ENCODE measurements at regions not wholly inside any gene's neighbourhood (a gene's known extent, or its start where the extent isn't known, plus 50 kb on each side); places are given as distances from the start of the nearest gene placed in this dataset.
A peak's percentile ranks its signal among the peaks of the same experiment; 100 is the strongest.
"Not testable (repeated sequence)": the region's sequence is repeated elsewhere in the genome, so short reads cannot be mapped to it uniquely, and the experiment has no call there.

DNA sequence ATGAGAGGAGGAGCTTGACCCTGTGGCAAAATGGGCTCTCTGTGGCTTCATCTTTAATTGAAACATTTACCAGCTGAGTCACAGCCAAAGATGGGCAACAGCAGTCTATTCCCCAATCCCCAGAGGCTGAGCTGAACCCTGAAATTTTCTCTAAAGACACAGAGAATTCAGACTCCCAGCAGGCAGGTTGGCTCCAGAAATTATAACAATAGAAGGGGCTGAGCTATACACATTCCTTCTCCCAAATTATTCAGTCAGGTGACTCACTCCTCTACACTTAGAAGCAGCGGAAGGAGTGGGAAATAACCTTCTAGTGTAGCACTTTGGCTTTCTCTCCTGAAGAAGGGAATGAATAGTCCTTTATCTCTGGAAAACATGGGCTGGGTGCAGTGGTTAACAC lies 264.3 kb upstream of the ARHGEF26 start:
- DNase-seq, result no peak

DNA sequence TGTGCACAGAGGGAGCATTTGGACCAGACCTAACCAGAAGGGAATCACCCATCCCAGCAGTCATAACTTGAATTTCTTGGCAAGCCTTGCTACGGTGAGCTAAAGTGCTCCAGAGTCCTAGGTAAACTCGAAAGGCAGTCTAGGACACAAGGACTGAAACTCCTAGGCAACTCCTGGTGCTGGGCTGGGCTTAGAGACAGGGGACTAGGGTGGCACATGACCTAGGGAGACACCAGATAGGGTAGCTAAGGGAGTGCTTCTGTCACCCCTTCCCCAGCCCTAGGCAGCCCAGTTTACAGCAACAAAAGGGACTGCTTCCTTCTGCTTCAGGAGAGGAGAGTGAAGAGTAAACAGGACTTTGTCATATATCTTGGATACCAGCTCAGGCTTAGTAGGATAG lies 256.4 kb upstream of the ARHGEF26 start:
- no peak for DNase-seq

DNA sequence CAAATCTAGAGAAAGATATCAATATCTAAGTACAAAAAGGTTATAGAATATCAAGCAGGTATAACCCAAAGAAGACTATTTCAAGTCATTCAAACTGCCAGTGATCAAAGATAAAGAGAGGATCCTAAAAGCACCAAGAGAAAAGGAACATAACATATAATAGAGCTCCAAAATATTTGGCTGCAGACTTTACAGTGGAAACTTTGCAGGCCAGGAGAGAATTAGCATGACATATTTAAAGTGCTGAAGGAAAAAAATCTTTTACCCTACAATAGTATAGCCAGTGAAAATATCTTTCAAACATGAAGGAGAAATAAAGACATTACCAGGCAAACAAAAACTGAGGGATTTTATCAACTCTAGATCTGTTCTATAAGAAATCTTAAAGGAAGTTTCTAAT lies 254.3 kb upstream of the ARHGEF26 start:
- DNase-seq, result no peak

DNA sequence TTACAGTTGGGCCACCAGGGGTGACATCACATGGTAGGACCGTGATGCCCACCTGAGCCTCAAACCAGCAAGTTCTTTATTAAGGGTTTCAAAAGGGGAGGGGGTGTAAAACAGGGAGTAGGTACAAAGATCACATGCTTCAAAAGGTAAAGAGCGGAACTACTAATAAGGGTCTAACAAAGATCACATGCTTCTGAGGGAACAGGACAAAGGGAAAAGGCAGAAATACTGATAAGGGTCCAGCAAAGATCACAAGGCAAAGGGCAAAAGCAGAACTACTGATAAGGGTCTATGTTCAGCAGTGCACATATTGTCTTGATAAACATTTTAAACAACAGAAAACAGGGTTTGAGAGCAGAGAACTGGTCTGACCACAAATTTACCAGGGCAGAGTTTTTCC lies 246.8 kb upstream of the ARHGEF26 start:
- DNase-seq, result not testable (repeated sequence)

DNA sequence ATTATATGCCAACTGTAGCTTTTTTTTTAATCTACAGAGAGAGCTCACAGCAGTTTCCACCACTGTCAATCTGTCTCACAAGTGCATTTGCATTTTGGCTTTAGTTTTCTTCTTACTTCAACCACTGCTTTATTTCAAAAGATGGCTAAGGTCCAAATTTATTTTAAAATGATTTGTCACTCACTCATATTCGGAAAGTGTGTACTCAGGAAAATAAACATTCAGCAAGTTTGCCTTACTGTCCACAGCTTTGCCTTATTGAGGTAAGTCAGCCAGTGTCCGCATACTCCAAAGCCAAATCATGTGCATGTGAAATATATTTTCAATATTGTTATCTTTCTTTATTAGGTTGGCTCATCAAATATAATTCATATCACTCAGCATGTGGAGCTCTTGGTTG lies 240.7 kb upstream of the ARHGEF26 start:
- DNase-seq, result no peak

DNA sequence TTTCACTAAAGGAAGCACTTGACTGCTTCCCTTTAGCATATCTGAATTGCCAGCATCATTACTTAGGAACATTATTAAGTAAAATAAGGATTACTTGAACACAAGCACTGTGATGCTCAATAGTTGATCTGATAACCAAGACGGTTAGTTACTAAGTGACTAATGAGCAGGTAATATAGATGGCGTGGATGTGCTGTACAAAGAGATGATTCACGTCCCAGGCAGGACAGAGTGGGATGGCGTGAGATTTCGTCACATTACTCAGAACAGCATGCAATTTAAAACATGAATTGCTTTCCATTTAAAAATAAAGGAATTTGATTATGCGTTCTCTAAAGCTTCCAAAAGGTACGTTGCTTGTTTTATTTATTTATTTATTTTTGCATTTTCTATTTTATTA lies 240.0 kb upstream of the ARHGEF26 start:
- DNase-seq, result no peak

DNA sequence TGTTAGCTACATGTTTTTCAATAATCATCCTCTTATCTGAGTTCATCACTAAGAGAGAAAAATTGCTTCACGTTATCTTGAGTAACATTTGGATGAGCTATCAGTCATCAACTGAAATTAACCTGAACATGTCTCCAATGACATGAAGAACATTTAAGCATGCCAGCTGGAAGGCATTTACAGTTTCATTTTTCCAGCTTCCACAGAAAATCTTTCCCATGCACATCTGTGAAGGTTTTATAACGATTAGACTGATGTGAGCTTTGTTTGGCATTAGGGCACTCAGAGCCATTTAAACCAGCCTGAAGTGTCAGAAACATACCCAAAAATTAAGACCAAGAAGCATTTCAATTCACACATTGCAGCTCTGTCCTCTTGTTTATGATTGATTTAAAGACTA lies 235.8 kb upstream of the ARHGEF26 start:
- no peak for DNase-seq

DNA sequence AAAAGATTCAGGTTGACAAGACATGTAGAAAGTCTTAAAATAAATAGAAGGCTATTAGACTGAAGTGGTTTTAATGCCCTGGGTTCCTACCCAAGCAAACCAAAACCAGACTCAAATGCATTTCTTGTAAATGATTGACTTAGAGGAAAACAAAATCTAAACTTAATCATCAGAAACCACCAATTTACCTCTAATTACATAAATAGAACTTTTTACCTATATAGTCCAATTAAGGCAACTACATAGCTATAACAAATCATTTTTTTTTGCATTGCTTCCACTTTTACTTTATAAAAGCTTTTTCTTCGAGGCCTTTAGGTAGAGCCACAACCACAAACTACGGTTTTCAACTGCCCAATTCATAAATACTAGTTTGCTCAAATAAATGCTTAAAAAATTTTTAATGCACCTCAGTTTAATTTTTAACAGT lies 231.3 kb upstream of the ARHGEF26 start:
- no peak for DNase-seq

DNA sequence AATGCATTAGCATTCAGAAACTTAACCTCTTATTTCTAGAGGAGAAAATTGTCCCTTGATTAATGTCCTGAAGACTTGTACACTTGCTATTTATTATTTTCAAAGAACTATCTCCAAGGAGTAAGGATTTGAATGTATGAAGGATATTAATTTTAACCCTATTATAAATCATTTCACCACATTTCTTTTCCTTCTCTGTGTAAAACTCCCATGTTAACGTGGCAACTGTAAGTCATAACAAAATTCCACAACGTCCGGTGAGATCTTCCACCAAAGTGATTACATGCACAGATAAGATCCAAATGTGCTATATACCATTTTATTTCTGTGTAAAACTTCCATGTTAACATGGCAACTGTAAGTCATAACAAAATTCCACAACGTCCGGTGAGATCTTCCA lies 229.1 kb upstream of the ARHGEF26 start:
- no peak for DNase-seq

DNA sequence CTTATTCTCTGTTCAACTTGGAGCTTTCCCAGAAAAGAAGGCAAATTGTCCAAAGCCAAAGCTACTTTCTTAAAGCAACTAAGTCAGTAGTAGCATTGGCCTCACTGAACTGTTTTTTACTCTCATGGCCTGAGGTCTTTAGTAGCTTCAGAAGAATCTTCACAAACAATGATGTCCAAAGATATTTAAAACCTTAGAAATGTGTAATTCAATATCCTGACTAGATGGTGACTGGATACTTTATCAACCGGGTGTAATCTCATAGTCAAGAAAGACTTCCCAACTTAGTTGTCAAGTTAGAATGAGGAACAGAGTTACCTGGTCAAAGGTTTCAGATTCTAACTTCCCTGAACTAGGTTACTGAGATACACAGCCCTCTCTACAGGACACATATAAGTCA lies 226.3 kb upstream of the ARHGEF26 start:
- DNase-seq, result no peak

DNA sequence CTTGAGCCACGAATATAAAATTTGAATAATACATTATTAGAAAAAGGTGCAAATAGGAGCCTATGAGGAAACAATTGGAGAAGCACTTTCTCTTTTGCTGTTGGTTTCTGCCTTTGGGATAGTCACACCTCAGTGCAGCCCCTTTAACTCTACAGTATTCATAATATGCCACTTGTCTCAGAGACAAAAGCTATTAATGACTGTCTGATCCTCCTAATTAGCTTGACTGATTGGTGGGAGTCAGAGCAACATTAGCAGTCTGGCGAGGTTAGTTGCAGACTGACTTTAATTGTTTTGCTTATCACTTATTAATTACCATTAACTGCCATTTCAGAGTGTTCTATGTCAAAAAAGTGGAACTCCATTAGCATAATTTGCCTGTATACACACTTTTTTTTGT lies 225.0 kb upstream of the ARHGEF26 start:
- no peak for DNase-seq

DNA sequence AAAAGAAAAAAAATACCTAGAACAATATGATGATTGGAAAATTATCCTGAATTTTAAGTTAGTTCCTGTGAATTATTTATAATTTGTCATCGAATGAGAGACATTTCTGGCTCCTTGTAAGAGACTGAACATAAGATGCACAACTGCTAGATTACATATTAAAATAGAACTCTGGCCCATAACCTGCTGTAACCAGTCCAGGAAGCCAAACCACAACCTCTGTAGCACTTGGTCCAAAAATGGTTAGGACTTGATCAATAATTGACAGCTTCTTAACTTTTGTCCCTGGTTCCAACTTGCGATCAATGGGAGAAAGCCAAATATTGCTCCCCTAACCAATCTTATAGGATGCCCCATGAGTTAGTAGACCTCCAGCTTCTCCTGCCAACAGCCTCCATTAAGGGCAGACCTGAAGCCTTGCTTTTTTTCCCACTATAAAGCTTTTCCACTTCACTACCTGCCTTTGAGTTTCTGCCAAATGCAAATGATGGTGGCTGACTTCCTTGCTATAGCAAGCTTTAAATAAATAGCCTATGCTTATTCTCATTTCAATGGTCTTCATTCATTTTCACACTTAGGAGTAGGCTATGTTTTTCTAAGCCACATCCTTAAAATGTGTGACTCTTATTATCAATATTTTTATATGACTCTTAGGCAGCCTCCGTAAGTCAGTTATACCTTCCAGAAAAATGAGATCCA lies 224.0 kb upstream of the ARHGEF26 start:
- no peak for DNase-seq

DNA sequence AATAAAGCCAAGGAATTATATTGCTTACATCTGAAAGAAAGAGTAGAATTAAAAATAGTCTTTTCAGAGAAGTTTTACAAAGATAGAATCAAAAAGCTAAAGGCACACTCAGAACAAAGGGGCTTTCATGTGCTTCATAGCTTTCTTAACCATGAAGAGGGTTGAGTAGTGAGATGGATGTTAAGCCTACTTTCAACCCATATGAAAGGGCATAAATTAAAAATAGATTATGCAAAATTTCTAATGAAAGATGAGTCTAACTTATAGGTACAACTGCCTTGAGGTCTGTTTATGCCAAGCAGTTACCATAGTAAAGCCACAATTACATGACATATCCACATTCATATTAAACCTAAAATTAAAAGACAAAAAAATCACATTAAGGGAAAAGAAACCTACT lies 223.3 kb upstream of the ARHGEF26 start:
- no peak for DNase-seq

DNA sequence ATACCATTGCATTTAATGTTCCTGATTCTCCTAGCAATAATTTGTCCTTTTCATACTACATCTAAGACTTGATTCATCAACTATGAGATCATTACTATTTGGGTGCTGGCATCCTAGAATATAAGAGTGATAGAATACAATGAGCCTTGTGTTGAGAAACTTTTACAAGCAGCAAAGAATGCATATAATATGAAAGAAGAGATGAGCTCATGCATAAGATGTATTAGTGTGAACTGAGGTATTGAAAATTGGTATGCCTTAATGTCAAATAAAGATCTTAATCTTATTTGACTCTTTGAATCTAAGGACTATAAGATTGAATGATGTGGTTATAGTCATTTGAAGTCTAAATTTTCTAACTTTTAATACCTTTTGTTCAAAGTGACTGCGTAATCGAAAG lies 220.0 kb upstream of the ARHGEF26 start:
- no peak for DNase-seq

DNA sequence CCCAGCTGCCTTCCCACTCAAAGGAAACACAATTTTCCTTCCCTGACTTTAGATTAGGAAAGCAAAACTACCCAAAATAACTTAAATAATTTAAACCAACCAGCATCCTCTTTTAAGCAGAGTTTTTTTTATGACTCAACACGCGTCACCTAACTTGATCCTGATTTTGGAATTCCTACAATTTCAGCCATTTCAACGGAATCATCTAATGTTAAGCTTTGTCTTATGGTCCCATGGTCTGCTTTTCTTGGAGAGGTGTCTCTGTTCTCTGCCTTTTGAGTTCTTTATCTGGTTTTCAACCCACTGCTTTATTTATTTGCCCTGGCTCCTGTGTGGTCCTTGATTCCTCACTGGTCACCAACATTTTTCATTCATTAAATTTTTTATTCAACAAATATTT lies 219.2 kb upstream of the ARHGEF26 start:
- DNase-seq, result no peak

DNA sequence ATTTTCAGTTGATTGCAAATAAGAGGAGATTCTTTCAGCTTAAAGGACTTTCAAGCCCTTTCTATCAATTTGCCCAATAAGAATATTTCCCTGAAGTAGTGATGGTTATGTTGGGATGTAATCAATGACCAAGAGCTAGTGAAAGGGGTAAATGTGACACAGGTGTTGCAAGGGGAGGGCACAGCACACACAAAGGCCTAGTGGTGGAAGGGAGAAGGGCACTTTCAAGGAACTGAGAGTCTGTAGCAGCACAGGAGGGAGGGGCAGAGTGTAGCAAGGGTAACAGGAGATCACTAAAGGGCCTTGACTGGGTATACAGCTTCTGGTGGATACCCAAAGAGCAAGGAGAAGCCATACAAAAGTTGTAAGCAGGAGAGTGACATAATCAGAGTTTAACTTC lies 217.8 kb upstream of the ARHGEF26 start:
- DNase-seq, result no peak

DNA sequence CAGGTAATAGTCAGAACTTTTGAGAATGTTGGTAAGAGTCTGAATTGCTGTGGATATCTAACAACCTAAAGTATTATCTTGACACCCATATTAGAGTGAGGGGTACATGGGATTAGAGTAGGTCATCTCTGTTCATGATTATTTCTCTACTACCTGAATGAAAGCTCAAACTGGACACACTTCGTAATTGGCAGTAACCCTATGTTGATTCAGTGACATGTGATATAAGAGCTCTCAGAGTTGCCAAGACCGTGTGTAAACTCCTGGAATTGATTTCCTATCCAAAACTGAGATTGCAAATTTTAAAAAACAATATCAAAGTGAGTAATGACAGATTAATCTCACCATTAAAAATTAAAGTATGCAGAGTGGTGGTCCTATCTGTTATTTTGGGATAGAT lies 214.8 kb upstream of the ARHGEF26 start:
- no peak for DNase-seq

DNA sequence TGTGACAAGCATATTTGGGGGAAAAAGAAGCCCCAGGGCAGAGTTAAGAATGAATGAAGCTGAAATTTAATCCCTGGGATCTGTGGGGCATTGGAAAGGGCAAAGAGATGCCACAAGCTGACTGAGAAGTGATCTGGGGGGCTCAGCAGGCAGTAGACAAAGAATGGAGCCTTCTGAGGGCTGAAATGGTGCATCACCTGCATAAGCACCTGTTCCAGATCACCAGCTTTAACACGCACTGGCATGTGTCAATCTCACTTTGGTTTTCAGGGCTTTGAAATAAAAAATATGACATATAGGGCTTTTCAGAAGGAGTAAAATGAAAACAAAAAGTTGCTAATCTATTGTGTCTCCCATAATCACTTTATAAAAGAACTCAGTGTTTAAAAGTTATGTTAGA lies 210.8 kb upstream of the ARHGEF26 start:
- DNase-seq, result no peak

DNA sequence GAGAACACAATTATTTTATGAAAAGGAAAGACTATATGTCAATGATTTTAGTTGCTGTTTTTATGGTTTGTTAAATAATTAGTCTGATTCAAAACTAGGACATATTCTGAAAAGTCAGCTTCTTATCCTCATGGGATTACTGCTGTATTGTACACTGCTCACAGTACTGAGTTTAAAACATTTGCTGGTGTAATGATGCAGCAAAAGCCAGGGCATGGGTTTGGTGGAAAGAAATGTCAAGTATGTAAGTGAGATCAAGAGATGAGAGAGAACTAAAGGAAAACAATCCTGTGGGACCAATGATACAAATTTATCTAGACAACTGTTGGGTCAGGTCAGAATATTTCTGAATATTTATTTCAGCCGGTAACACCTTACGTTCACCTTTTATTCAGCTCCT lies 210.1 kb upstream of the ARHGEF26 start:
- DNase-seq, result no peak

DNA sequence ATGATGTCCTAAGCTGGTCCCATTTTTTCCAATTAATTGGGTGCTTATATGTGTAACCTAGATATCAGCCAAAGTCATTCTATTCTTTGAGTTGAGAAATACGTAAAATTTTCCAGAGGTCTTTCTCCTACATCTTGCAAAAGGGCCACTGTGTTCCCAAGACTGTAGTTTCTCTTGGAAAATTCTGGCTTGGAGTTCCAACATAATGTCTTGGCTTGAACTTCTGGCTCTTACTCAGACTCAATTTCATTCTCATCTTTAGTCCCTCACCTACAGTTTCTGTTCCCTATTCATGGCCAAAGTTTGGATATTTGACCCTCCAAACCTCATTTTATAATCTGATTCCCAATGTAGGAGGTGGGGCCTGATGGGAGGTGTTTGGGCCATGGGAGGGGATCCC lies 201.4 kb upstream of the ARHGEF26 start:
- DNase-seq, result no peak

DNA sequence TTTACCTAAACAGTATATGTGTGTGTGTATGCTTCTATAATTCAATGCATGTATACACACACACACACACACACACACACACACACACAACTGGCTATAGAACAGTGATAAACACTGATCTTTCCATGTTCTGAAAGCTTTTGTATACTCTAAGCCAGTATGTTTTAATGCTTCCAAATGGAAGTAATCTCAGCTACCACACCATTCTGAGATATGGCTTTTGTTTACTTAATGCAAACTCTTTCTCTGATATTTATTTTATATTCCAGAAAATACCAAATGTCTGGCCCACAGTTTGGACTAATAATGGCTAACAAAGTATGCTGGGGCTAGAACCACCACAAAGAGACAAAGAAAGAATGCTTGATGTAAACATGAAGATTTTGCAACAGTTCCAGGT lies 199.4 kb upstream of the ARHGEF26 start:
- DNase-seq, result no peak

DNA sequence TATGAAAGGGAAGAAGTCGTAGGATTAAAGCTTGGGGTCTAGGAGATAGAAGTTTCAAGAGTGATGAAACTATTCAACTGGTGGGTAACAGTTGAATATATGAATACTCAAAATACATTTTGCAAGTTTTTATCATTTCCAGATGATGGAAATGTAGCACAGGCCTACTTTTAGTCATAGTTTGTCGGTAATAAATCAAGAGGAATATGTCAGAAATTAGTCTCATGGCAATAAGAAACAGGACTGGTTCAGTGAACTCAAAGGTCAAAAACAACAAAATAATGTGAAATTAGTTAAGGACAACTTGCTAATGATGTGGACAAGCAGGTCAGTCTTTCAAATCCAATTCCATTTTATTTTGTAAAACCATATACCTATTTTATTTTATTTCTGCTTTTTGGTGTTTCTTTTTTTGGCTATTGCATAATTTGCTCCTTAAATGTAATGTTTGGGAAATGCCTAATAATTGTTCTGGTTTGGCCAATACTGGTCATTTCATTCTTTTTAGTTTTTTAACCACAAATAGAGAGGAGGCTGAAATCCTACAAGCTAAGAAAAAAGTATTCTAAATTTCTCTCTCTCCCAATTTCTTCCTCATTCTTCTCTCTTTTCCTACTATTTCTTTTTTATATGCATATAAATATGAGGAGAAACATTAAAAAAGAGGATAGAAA lies 195.2 kb upstream of the ARHGEF26 start:
- DNase-seq, result no peak

DNA sequence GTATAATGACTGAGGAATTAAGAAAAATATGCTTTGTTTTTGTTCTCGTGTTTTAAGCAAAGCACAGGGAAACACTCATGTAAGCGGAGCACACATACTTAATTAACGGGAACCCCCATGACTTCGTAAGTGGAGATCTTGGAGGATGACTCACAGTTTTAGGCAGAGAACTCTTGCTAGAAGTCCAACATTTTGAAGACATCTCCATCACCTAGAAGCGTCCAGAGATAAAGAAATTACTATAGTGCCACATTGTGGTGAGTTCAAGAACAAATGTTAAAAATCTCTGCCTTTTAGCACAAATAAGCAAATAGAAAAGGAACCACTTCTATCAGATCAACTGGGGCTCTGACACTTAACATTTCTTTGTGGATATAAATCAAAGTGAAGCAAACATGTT lies 194.1 kb upstream of the ARHGEF26 start:
- peak; percentile 14 to 53 for DNase-seq

DNA sequence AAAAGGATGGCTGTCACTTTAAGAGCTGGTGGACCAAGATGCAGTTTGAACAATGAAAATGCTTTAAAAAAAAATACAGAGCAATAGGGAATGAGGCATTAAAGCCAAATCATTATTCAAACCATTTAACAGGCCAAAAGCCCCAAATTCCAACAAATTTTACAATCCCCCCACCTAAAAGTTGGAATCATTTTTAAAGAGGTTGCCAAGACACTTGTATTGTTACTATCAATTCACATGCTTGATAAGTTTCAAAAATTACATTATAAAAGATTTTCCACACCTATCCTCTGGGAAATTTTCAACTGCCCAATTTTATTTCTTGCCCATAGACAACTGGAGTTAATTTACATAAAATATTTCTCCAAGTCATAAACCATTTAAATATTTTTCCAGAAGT lies 192.3 kb upstream of the ARHGEF26 start:
- no peak for DNase-seq

DNA sequence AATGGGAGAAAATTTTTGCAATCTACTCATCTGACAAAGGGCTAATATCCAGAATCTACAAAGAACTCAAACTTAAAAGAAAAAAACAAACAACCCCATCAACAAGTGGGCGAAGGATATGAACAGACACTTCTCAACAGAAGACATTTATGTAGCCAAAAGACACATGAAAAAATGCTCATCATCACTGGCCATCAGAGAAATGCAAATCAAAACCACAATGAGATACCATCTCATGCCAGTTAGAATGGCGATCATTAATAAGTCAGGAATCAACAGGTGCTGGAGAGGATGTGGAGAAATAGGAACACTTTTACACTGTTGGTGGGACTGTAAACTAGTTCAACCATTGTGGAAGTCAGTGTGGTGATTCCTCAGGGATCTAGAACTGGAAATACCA lies 187.7 kb upstream of the ARHGEF26 start:
- not testable (repeated sequence) for DNase-seq
